GM12878 (cell line): ENCODE measurements at regions not wholly inside any gene's neighbourhood (a gene's known extent, or its start where the extent isn't known, plus 50 kb on each side); places are given as distances from the start of the nearest gene placed in this dataset.

ENCODE experiments used
- ATAC-seq: fragments of 200-7000 bp; cut with Tn5 transposase; 3 replicates; pipeline ENCODE4 v1.9.1; 2020; ENCODE audit warnings: mild to moderate bottlenecking, moderate library complexity
- BruUV-seq: library from RNA; stranded (reverse); fragments of 400-500 nt; replicated peaks from 2 replicates; lab custom pipeline; 2021; lab: Mats Ljungman, UMichigan
- CTCF ChIA-PET: fragments of 300-600 bp; sonication (Branson Sonifier 250); formaldehyde crosslinking; extraction: SDS; loops from one replicate; lab custom pipeline; 2021; ENCODE audit warnings: inconsistent platforms; lab: Yijun Ruan, JAX
- POLR2A ChIA-PET: fragments of 350-600 bp; formaldehyde crosslinking; extraction: SDS; loops from one replicate; lab custom pipeline; 2021; ENCODE audit warnings: inconsistent platforms; lab: Charles Lee
- RAD21 ChIA-PET: fragments of 300-600 bp; sonication (Branson Sonifier 250); formaldehyde crosslinking; loops from one replicate; lab custom pipeline; 2023; ENCODE audit warnings: antibody characterized with exemption; ENCODE audit not compliant: unreplicated experiment; lab: Charles Lee
- SMC1A ChIA-PET: fragments of 300-600 bp; sonication (Branson Sonifier 250); formaldehyde crosslinking; loops from one replicate; lab custom pipeline; 2023; ENCODE audit not compliant: unreplicated experiment, uncharacterized antibody; lab: Charles Lee
- DNase-seq: peaks from one replicate; pipeline ENCODE4 v3.0.0-alpha.2; 2011; ENCODE audit warnings: low read depth, low spot score
- FAIRE-seq: peaks from 3 replicates; lab custom pipeline; 2011; peaks lifted over from hg19 to GRCh38; lab: Jason Lieb, UNC
- H2AFZ ChIP-seq: 2 replicates; pipeline ENCODE4 v1.6.0; 2011; ENCODE audit warnings: low read depth, low read length, control low read depth; ENCODE audit not compliant: control insufficient read depth
- H3K27ac ChIP-seq: 2 replicates; pipeline ENCODE4 v1.5.1; 2011; ENCODE audit warnings: control low read depth; ENCODE audit not compliant: control insufficient read depth, insufficient read depth
- H3K27me3 ChIP-seq, 2 experiments: replicated peaks in 1 of 2; 2 replicates each; pipeline versions ENCODE4 v1.6.0 to v1.6.1; 2011; ENCODE audit warnings: low read length in 1 of 2; ENCODE audit not compliant: control insufficient read depth in 2 of 2, insufficient read depth in 2 of 2
- H3K36me3 ChIP-seq, 2 experiments: 2 replicates each; pipeline ENCODE4 v1.5.1; 2011; ENCODE audit warnings: low read length in 1 of 2; ENCODE audit not compliant: control insufficient read depth in 2 of 2, insufficient read depth in 2 of 2
- H3K4me1 ChIP-seq: 2 replicates; pipeline ENCODE4 v1.6.1; 2011; ENCODE audit warnings: mild to moderate bottlenecking, low read length, moderate library complexity, mixed read lengths; ENCODE audit not compliant: control insufficient read depth, insufficient read depth
- H3K4me2 ChIP-seq: 2 replicates; pipeline ENCODE4 v1.6.0; 2011; ENCODE audit warnings: control low read depth; ENCODE audit not compliant: control insufficient read depth, insufficient read depth
- H3K4me3 ChIP-seq: fragments of 200-600 bp; sonication (generic); 2 replicates; pipeline ENCODE4 v1.5.1; 2016
- H3K79me2 ChIP-seq: 2 replicates; pipeline ENCODE4 v1.6.0; 2011; ENCODE audit warnings: low read length; ENCODE audit not compliant: control insufficient read depth, insufficient read depth
- H3K9ac ChIP-seq: 2 replicates; pipeline ENCODE4 v1.8.0; 2011; ENCODE audit warnings: low read length, control low read depth, mixed read lengths; ENCODE audit not compliant: control insufficient read depth, insufficient read depth
- H3K9me3 ChIP-seq: replicated peaks from 3 replicates; pipeline ENCODE4 v1.5.1; 2011; ENCODE audit warnings: mild to moderate bottlenecking, low read length; ENCODE audit not compliant: control insufficient read depth, insufficient read depth
- H4K20me1 ChIP-seq: 2 replicates; pipeline ENCODE4 v1.6.0; 2011; ENCODE audit not compliant: control insufficient read depth, insufficient read depth
- BCL3 ChIP-seq: IDR thresholded peaks from 2 replicates; pipeline ENCODE4 v1.6.1; 2011; ENCODE audit warnings: borderline replicate concordance, low read depth, mild to moderate bottlenecking, moderate library complexity, low read length; ENCODE audit not compliant: insufficient read depth, poor library complexity, severe bottlenecking
- CHD1 ChIP-seq: IDR thresholded peaks from 2 replicates; pipeline ENCODE4 v1.6.1; 2012; ENCODE audit warnings: low read depth, low read length, improper control_type of control experiment
- DPF2 ChIP-seq: fragments of 450-650 bp; IDR thresholded peaks from 2 replicates; pipeline ENCODE4 v1.6.1; 2017; ENCODE audit warnings: mild to moderate bottlenecking
- EGR1 ChIP-seq, 2 experiments: IDR thresholded peaks; 1 replicate in 1 of 2; 2 replicates in 1 of 2; pipeline ENCODE4 v1.6.1; 2011 to 2012; ENCODE audit warnings: low read depth in 2 of 2, low read length in 2 of 2, borderline replicate concordance in 1 of 2, mild to moderate bottlenecking in 1 of 2, moderate library complexity in 1 of 2
- HDAC2 ChIP-seq: fragments of 200-600 bp; sonication (generic); IDR thresholded peaks from 2 replicates; pipeline ENCODE4 v1.6.1; 2017
- HDAC6 ChIP-seq: fragments of 200-600 bp; sonication (generic); IDR thresholded peaks from one replicate; pipeline ENCODE4 v1.8.0; 2017; ENCODE audit warnings: antibody characterized with exemption; ENCODE audit not compliant: unreplicated experiment
- IKZF2 ChIP-seq, 2 experiments: fragments of 450-650 bp; IDR thresholded peaks; 2 replicates each; pipeline ENCODE4 v1.6.1; 2017; ENCODE audit warnings: mild to moderate bottlenecking in 2 of 2, moderate library complexity in 2 of 2
- IRF4 ChIP-seq: IDR thresholded peaks from 2 replicates; pipeline ENCODE4 v1.6.1; 2011; ENCODE audit warnings: low read depth, low read length
- KLF5 ChIP-seq: fragments of 450-650 bp; IDR thresholded peaks from 2 replicates; pipeline ENCODE4 v1.6.1; 2014; ENCODE audit warnings: mild to moderate bottlenecking; ENCODE audit not compliant: partially characterized antibody
- LARP7 ChIP-seq: fragments of 450-650 bp; IDR thresholded peaks from 2 replicates; pipeline ENCODE4 v1.6.1; 2017; ENCODE audit warnings: mild to moderate bottlenecking
- NFXL1 ChIP-seq: fragments of 450-650 bp; IDR thresholded peaks from 2 replicates; pipeline ENCODE4 v1.6.1; 2017; ENCODE audit warnings: antibody characterized with exemption, mild to moderate bottlenecking, borderline replicate concordance
- NFYB ChIP-seq: IDR thresholded peaks from 2 replicates; pipeline ENCODE4 v1.6.1; 2011; ENCODE audit warnings: low read depth, mild to moderate bottlenecking, low read length, improper control_type of control experiment, moderate library complexity; ENCODE audit not compliant: insufficient read depth
- NKRF ChIP-seq: fragments of 450-650 bp; conservative IDR thresholded peaks from 2 replicates; pipeline ENCODE4 v1.6.1; 2017; ENCODE audit warnings: mild to moderate bottlenecking, moderate library complexity
- PAX5 ChIP-seq: IDR thresholded peaks from 2 replicates; pipeline ENCODE4 v1.6.1; 2011; ENCODE audit warnings: low read depth, low read length, borderline replicate concordance
- RBBP5 ChIP-seq: fragments of 200-600 bp; sonication (generic); conservative IDR thresholded peaks from 2 replicates; pipeline ENCODE4 v1.6.1; 2016
- SIX5 ChIP-seq: IDR thresholded peaks from 2 replicates; pipeline ENCODE4 v1.6.1; 2011; ENCODE audit warnings: mild to moderate bottlenecking, low read depth, low read length, moderate library complexity; ENCODE audit not compliant: severe bottlenecking
- SUZ12 ChIP-seq: fragments of 200-600 bp; sonication (generic); IDR thresholded peaks from one replicate; pipeline ENCODE4 v1.6.1; 2018; ENCODE audit warnings: antibody characterized with exemption, mild to moderate bottlenecking; ENCODE audit not compliant: unreplicated experiment
- YY1 ChIP-seq: IDR thresholded peaks from 2 replicates; pipeline ENCODE4 v1.6.1; 2011; ENCODE audit warnings: low read depth, mild to moderate bottlenecking, low read length
- WGBS: methylation state at CpG from one replicate; pipeline ENCODE4 v1.1.6; 2016; ENCODE audit warnings: low lambda C conversion rate; ENCODE audit not compliant: insufficient replicate concordance, insufficient coverage; ENCODE audit errors: missing lambda C conversion rate; 5-methylcytosine and 5-hydroxymethylcytosine counted together
- in situ Hi-C: fragments of 300-500 bp; cut with MboI; formaldehyde crosslinking; loops from 9 replicates; pipeline ENCODE4 v1.14.3; 2018; ENCODE audit warnings: mixed read lengths
- intact Hi-C: fragments of 100-400 bp; cut with micrococcal nuclease; formaldehyde crosslinking; loops from one replicate; pipeline ENCODE4 v1.14.2; 2022; ENCODE audit not compliant: unreplicated experiment

GRCh38 chr10:45179691-45180090, 135.7 kb downstream of the OR13A1 start (continued):
- TF ChIP-seq IRF4 (no peak), SUZ12 (no peak), CHD1 (no peak)

- TF ChIP-seq HDAC6: no peak
- TF ChIP-seq KLF5: no peak
- TF ChIP-seq NFXL1: no peak
- TF ChIP-seq IKZF2 (IDR thresholded peaks at IDR 0.05): no peak
- no peak for TF ChIP-seq RBBP5
- TF ChIP-seq YY1: no peak
- TF ChIP-seq NFYB: no peak
- no peak for TF ChIP-seq EGR1 (IDR thresholded peaks at IDR 0.05; ENCODE audit: borderline replicate concordance in 1 of 2, low read depth in 2 of 2, low read length in 2 of 2)
- no peak for TF ChIP-seq LARP7
- TF ChIP-seq DPF2: no peak
- TF ChIP-seq BCL3: no peak
- TF ChIP-seq PAX5: no peak
- TF ChIP-seq HDAC2: no peak
- no peak for TF ChIP-seq NKRF
- no peak for TF ChIP-seq SIX5
- CTCF ChIA-PET: no interaction called here
- no peaks in the 10 kb centered on the region for H3K4me1 ChIP-seq
- H4K20me1 ChIP-seq: no peaks in the 10 kb centered on the region
- no peak for FAIRE-seq
- H3K4me3 ChIP-seq: no peak overlapping the region
- no peak overlapping the region for H3K27ac ChIP-seq
- intact Hi-C loops: no loop called here
- no peaks in the 10 kb centered on the region for H3K9me3 ChIP-seq
- H2AFZ ChIP-seq: no peak overlapping the region
- RAD21 ChIA-PET: no interaction called here
- DNase-seq: no peak
- no TSS peak for BruUV-seq
- no peaks in the 10 kb centered on the region for H3K79me2 ChIP-seq
- H3K4me2 ChIP-seq: no peak overlapping the region
- H3K27me3 ChIP-seq: no peaks in the 10 kb centered on the region
- in situ Hi-C loops: no loop called here
- no peak overlapping the region for H3K9ac ChIP-seq
- H3K36me3 ChIP-seq: no peaks in the 10 kb centered on the region
- no peak for ATAC-seq
- SMC1A ChIA-PET: no interaction called here
- POLR2A ChIA-PET: no interaction called here
- WGBS: 47% methylated on average over 14 of the region's 14 CpGs
Measured at GRCh38 chr10:45180507-45180906, 134.9 kb downstream of the OR13A1 start.
